Stimulated activated CD8-positive, alpha-beta memory T cell treated with anti-CD3 and anti-CD28 coated beads, Interleukin-15, amount 100 ng/mL, for 4 hours (primary cell): ENCODE measurements at regions not wholly inside any gene's neighbourhood (a gene's known extent, or its start where the extent isn't known, plus 50 kb on each side); places are given as distances from the start of the nearest gene placed in this dataset.

ENCODE experiments used
- DNase-seq, 2 donors: peaks; one replicate each; pipeline ENCODE4 v3.0.0-alpha.2; 2020; ENCODE audit warnings: low read depth in 2 of 2

DNA sequence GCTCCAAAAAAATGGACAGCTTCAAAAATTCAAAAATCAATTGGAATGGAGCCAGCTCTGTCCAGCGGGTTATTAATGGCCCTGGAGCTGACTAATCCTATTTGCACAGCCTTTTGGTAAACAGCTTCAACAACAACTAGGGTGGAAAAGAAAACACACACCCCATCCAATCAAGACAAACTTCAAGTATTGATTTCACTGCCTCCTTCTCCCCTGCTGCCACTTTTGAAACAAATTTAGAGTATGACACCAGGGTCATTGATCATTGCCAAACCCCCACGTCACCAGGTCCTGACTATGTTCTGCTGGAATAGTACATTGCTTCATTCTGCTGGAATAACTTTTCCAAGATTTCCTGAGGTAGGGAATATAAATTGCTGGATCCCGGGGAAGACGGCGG lies 56.8 kb upstream of the GTF3A start:
- DNase-seq: no peak

DNA sequence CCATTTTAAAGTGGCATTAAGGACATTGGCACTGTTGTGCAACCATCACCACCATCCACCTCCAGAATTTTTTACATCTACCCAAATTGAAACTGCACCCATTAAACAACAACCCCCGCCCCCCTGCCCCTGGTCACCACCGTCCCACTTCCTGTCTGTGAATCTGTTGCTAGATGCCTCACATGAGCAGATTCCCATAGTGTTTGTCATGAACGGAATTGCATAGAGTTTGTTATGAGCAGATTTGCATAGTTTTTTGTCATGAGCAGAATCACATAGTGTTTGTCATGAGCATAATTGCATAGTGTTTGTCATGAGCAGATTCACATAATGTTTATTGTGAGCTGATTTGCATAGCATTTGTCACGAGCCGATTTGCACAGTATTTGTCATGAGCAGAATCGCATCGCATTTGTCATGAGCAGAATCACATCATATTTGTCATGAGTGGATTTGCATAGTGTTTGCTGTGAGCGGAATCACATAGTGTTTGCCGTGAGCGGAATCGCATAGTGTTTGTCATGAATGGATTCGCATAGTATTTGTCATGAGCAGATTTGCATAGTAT lies 54.0 kb upstream of the GTF3A start:
- no peak for DNase-seq

DNA sequence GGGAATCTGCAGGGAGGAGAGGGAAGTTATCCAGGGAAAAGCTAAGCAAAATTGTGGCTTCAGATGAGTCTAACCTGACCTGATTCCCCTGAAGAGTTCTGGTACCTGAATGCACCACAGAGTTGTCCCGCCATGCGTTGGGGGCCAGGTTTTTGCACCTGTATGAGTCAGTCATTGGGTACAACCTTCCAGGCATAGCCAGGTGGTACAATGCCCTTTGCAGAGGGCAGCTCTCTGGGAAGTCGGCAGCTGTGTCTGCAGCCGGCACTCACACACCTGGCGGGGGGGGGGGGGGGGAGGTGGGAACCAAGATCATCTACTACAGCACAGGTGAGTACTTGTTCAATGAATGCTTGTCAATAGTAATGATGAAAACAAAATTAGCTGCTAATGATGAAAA lies 52.5 kb upstream of the GTF3A start:
- no peak for DNase-seq

DNA sequence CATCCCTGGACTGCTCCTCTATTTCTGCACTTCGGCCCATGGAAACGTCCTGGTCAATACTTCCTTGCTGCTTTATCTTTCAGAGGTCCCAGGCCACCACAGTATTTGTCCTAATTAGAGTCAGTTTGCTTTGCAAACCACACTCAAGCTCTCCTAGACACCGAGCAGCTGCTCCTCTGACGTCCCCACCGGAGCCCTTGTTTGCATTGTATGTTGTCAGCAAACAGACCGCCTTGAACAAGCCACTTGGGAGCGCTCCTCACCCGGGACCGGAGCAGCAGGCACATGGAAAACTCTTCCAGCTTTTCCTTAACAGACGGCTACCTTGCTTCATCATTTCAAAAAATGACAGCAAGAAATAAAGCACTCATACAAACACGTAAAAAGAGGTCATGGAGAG lies 51.5 kb upstream of the GTF3A start:
- no peak for DNase-seq

DNA sequence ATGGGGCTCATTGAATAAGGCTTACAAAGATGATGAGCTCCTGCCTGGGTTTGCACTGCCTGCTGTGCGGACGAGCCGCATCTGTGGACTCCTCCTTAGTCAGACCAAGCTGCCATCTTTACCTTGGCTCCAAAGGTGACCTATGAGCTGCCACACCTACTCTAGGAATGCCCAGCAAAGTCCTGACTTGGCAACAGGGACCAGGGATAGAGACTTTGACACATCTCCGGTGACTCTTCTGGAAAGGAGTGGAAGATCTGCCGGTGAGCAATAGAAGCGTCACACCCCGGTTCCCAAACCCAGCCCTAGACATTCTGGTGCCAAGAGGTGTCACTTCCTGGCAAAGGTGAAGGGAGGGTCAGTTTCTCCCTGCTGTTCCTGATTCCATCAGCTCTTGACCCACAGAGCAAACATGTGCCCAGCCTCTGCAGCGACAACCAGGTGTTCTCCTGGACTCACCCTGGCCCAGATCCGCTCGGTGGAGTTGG lies 50.2 kb upstream of the GTF3A start:
- no peak for DNase-seq
